HG03159 (cell line): ENCODE measurements at regions not wholly inside any gene's neighbourhood (a gene's known extent, or its start where the extent isn't known, plus 50 kb on each side); places are given as distances from the start of the nearest gene placed in this dataset.
"Not testable (repeated sequence)": the region's sequence is repeated elsewhere in the genome, so short reads cannot be mapped to it uniquely, and the experiment has no call there.

Source experiments
- ATAC-seq: cut with Tn5 transposase; IDR thresholded peaks from one replicate; pipeline ENCODE4 v1.9.1; 2021; ENCODE audit warnings: mild to moderate bottlenecking, moderate library complexity; ENCODE audit not compliant: unreplicated experiment

- no peak for ATAC-seq
Observed at GRCh38 chr7:79513261-79513660, 59.8 kb upstream of the MAGI2 start.

- ATAC-seq = no peak
Observed at GRCh38 chr7:79512261-79512660, 58.8 kb upstream of the MAGI2 start.

- ATAC-seq = not testable (repeated sequence)
Observed at GRCh38 chr7:79511056-79511455, 57.6 kb upstream of the MAGI2 start.

- ATAC-seq = no peak
Observed at GRCh38 chr7:79507131-79507530, 53.7 kb upstream of the MAGI2 start.

- no peak for ATAC-seq
Observed at GRCh38 chr7:79506481-79506880, 53.0 kb upstream of the MAGI2 start.

GRCh38 chr7:79504607-79505389 is 51.3 kb upstream of the MAGI2 start:
- ATAC-seq = no peak
